Astrocyte (in vitro differentiated cells and primary cell): ENCODE measurements at regions not wholly inside any gene's neighbourhood (a gene's known extent, or its start where the extent isn't known, plus 50 kb on each side); places are given as distances from the start of the nearest gene placed in this dataset.

Experiments
- CTCF ChIP-seq: IDR thresholded peaks from 2 replicates; pipeline ENCODE4 v1.5.1; 2011; ENCODE audit warnings: low read depth, mild to moderate bottlenecking, inconsistent platforms, low read length, moderate library complexity; ENCODE audit not compliant: insufficient read depth
- EZH2 ChIP-seq: IDR thresholded peaks from 2 replicates; pipeline ENCODE4 v1.6.1; 2012; ENCODE audit warnings: mild to moderate bottlenecking, low read length, inconsistent platforms; ENCODE audit not compliant: insufficient read depth

GRCh38 chr16:62863139-62863538 lies 826.9 kb upstream of the CDH8 start:
- TF ChIP-seq CTCF (no peak), EZH2 (no peak)
